Fibroblast of skin of back (primary cell): ENCODE measurements at regions not wholly inside any gene's neighbourhood (a gene's known extent, or its start where the extent isn't known, plus 50 kb on each side); places are given as distances from the start of the nearest gene placed in this dataset.
"Not testable (repeated sequence)": the region's sequence is repeated elsewhere in the genome, so short reads cannot be mapped to it uniquely, and the experiment has no call there.

Experiments
- DNase-seq: peaks from one replicate; pipeline ENCODE4 v3.0.0-alpha.2; 2013

GRCh38 chr5:138647261-138647788 lies 72.1 kb upstream of the HSPA9 start:
- DNase-seq: peak; percentile 37

DNA sequence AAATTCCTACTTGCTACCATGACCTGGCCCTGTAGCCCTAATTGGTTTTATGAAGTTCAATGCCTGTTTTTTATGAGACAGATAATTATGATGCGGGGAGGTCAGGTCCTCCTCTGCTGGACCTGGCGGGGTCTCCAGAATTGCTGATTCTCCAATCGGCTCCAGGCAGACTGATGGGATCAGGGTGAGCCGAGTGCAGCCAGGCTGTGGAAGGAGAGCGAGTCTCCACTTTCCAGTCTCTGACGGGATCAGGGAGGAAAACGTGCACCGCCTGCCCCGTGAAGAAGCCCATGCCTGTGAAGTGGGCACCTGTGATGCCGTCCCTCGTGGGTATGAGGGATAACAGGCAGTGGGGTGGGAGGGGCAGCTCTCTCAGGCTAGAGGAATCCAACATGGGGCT lies 71.5 kb upstream of the HSPA9 start:
- DNase-seq: no peak

DNA sequence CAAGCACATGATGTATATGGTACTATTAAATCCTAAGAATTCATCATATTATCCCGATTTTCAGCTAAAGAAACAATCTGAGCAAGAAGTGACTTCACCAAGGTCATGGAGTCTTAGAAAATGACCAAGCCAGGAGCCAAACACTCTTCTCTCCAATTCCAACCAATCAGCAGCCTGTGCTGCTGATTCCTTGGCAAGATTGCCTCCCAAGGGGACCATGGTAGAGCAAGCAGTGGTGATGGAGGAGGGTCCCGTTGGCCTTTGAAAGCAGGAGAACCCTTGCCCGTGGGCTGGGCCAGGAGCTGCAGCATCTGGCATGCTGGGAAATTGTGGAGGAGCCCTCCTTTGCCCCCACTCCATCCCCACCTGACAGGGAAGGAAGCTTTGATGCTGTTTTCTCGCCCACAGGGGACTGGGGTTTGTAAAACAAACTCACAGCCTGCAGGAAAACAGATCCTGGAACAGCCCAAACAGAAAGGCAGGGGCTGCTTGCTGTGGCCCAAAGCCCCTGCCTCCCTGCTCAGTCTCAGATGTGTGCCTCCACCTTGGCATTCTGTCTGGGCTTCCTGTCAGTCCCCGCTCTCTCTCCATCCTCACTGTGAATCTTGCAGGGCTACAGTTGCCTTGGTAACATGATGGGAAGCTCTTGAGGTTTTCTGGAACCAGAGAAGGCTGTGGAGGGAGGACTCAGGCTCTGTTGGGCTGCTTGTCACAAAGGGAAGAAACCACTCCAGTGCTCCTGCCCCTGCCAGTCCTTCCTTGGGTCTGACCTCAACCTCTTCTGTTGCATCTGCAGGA lies 70.8 kb upstream of the HSPA9 start:
- DNase-seq: no peak

GRCh38 chr5:138643040-138643791 lies 68.0 kb upstream of the HSPA9 start:
- DNase-seq: no peak

DNA sequence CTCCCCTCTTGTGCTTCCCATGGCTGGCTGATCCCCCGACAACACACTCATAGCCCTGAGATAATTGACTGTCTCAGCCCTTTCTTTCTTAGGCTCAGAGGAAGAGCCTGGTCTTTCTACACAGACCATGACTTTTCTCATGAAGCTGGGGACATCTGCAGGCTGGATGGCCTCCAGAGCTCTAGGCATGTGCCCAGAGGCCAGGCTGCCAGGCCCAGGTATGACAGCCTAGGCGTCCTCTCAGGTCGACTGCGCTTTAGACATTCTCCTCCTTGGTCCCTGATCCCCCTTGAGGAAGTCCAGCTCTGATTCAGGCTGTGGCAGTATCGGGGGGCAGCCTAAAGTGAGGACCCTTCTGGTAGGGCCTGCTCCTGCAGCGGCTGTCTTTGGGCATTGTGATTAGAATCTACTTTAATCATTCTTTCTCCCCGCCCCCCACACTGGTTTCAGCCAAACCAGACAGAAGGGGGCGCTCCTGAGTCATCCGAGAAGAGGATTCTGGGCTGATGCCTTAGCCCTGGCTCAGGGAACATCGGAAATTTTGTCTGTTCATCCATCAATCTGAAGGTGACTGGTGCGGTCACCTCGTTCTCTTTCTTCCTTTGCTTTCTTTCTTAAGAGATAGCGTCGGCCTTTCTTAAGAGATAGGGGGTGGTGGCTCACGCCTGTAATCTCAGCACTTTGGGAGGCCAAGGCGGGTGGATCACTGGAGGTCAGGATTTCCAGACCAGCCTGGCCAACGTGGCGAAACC lies 66.5 kb upstream of the HSPA9 start:
- DNase-seq: peak; percentile 65

- DNase-seq: no peak
Observed at GRCh38 chr5:138640646-138641254, 65.5 kb upstream of the HSPA9 start.

GRCh38 chr5:138640138-138640537 lies 64.9 kb upstream of the HSPA9 start:
- DNase-seq: no peak

- no peak for DNase-seq
Observed at GRCh38 chr5:138639326-138639725, 64.1 kb upstream of the HSPA9 start.

DNA sequence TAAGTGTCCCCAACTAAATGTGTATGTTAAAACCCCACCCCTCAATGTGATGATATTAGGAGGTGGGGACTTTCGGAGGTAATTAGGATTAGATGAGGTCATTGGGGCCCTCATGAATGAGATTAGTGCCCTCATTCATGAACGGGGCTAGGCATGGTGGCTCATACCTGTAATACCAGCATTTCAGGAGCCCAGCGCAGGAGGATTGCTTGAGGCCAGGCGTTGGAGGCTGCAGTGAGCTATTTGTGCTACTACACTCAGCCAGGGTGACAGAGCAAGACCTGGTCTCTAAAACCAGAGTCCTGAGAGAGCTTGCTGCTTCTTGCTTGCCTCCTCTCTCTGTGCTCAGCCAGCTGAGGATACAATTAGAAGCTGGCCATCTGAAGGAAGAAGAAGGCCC lies 62.1 kb upstream of the HSPA9 start:
- no peak for DNase-seq

DNA sequence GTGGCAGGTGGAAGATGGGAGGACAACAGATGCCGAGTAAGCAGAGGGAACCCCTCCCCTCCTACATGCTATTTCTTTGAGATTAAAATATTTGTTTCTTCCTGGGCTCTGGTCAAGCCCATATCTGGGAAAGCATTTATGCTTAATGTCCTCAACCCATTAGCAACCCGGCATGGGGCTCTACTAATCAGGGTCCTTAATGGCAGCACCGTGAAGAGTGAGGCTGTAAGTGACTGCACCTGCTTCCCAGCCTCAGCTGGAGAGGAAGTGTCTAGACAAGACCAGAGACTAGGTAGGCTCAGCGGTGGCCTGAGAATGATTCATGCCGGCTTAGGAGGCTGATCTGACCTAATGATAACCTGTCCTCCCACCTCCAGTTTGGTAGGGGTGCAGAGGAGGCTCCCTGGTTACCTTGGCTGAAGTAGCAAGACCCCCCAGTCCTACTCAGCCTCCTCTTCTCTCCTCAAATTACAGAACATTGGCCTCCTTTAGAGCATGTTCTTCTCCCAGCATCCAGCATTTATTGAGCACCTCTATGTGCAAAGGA lies 61.3 kb upstream of the HSPA9 start:
- DNase-seq: no peak

DNA sequence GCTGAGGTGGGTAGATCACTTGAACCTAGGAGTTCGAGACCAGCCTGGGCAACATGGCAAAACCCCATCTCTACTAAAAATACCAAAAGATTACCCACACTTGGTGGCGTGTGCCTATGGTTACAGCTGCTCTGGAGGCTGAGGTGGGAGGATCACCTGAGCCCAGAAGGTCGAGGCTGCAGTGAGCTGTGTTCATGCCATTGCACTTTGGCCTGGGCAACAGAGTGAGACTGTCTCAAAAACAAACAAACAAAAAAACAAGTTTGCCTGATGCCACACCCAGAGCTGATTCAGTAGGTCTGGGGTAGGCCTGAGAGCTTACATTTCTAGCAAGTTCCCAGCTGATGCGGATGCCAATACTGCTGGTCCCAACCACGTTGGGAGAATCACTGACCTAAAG lies 60.5 kb upstream of the HSPA9 start:
- DNase-seq: no peak

DNA sequence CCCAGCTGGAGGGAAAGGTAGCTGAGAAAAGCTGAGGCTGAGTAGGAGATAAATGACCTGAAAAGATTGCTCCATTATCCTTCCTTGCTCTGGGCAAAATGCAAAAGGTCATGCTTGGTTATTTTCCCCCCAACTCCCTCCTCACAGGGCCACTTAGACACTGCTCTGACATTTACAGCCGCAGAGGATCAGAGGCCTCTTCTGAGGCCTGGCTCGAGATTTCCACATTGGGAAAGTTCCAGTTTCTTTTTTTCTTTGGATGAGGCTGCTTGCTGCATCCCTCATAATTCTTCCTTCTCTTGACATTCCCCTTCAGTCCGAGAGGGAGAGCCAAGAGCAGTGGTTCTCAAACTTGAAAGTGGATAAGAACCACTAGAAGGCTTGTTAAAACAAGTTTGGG lies 60.1 kb upstream of the HSPA9 start:
- DNase-seq: no peak

GRCh38 chr5:138634804-138635203 lies 59.6 kb upstream of the HSPA9 start:
- not testable (repeated sequence) for DNase-seq

- DNase-seq: peak; percentile 84
Observed at GRCh38 chr5:138632900-138633489, 57.8 kb upstream of the HSPA9 start.

DNA sequence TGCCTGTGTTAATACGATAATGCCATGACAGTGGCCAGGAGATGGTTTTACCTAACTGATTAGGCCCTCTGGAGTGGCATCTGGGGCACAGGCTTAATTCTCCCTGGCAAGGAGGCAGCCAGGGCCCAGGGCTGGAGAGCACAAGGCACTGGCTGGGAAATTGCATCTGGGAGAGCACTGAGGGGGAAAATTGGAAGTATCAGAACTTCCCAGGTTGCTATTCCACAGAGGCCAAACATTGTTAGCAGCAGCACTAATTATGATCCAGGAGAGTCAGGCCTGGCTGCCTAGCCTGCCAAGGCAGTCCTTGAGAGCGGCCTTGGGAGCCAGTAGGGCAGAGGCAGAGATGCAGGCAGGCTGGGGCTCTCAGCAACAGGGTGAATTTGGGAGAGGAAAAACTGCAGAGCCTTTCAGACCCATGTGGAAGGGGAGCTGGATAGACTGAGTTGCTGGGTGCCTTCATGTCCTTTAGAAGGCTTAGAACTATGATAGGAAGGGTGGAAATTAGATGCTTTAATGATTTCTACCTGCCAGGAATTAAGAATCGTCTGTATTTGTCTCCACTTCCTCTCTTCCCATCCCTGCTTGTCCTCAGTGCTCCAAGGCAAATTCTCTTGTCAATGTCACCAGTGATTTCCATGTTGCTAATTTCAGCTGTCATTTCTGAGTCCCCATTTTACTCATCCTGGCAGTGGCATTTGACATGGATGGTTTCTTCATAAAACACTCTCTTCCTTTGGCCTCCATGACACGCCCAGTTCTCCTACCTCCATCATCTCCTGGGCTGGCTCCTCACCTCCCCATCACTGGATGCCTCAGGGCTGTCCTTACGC lies 56.1 kb upstream of the HSPA9 start:
- DNase-seq: no peak

DNA sequence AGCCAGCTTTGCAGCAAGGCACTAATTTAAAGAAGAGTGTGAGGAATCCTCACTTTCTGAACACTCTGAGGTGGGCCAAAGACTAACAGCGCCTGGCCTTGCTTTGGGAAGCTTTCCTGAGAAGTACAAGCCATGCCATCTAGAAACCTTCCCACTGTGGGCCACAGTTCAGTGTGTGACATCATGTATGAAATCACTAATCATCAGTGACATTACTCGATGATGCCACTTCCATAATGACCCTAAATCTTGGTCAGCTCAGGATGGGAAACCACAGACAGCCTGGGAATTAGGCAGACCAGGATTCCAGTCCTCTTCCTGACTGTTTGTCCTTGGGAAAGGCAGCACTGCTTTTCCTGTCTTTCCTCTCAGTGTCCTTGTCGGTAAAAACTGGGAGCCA lies 54.2 kb upstream of the HSPA9 start:
- DNase-seq: no peak

DNA sequence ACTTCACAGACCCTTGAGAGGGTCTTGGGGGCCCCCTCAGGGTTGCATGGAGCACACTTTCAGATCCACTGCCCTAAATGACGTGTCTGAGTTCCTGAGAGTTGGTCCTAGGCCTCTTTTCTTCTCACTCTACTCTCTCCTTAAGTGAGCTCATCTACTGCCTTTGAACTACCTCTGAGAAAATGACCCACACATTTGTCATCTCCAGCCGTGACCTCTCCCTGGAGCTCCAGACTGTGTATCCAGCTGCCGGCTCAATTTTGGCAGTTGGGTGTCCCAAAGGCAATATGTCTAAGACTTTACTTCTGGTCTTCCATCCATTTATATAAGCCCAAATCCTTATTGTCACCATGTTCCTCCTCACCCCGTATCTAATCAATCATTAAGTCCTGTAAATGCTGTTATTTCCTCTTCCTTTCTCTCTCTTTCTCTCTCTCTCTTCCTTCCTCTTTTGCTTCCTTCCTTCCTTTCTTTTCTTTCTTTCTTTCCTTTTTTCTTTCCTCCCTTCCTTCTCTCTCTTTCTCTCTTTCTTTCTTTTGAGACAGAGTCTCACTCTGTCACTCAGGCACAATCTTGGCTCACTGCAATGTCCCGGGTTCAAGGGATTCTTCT lies 51.2 kb upstream of the HSPA9 start:
- no peak for DNase-seq

- DNase-seq: no peak
Observed at GRCh38 chr5:138625134-138625533, 49.9 kb upstream of the HSPA9 start.
